ENCODE measurements at regions not wholly inside any gene's neighbourhood (a gene's known extent, or its start where the extent isn't known, plus 50 kb on each side); places are given as distances from the start of the nearest gene placed in this dataset.

DNA sequence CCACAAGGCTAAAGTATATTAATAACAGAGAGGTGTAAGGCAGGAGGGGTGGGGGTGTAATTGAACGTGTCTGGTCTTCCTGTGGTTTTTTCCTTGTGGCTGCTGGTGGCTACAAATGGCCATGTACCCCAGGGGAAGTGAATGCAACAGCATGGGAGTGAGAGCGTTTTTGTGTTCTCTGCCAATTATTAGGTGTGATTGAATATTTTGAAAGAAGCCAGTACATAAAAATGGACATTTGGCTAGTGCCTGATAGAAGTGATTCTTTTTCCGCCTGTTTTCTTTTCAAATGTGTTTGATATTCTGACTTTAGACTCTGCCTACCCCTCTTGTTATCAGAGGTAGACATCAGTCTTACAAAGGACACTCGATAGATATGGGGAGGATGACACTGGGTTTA lies 141.3 kb downstream of the PRL start:
- intact Hi-C loops (cut with micrococcal nuclease): no loop called here
- DNase-seq (no peak), ATAC-seq (ENCODE audit: low read depth) (no peak)
- peaks cover 6 to 10% of the 10 kb centered on the region in 2 donors for H3K4me1 ChIP-seq (ENCODE audit: control insufficient read depth in 2 of 2, insufficient read depth in 2 of 2, low read length in 2 of 2)
- peaks cover 11% of the 10 kb centered on the region for H3K4me1 Mint-ChIP-seq
- 6% methylated on average over 2 of the region's 4 CpGs for WGBS (ENCODE audit: insufficient coverage)
- no peak overlapping the region for H3K4me2 ChIP-seq (replicated peaks; ENCODE audit: low read depth, low read length, poor library complexity, severe bottlenecking)
- H3K9me3 ChIP-seq (ENCODE audit: control extremely low read depth in 1 of 3, control insufficient read depth in 2 of 3, insufficient read depth in 1 of 3, low read length in 2 of 3): no peaks in the 10 kb centered on the region
- H3K27me3 ChIP-seq (replicated peaks in 1 of 4; ENCODE audit: control extremely low read depth in 1 of 4, control insufficient read depth in 3 of 4, insufficient read depth in 4 of 4, low read length in 3 of 4): no peaks in the 10 kb centered on the region
- CTCF ChIA-PET: no interaction called here
- H3K36me3 ChIP-seq (replicated peaks in 1 of 2; ENCODE audit: control extremely low read depth in 1 of 2, control insufficient read depth in 1 of 2, extremely low read depth in 1 of 2, insufficient read depth in 2 of 2, low read length in 1 of 2): no peaks in the 10 kb centered on the region
- no peak overlapping the region for H3K27ac ChIP-seq (ENCODE audit: low read length in 2 of 2)
- H3K79me2 ChIP-seq (ENCODE audit: control insufficient read depth, insufficient read depth, low read length): no peaks in the 10 kb centered on the region
- POLR2A ChIA-PET: no interaction called here
- H4K20me1 ChIP-seq (ENCODE audit: control insufficient read depth, insufficient read depth, low read length, poor library complexity, severe bottlenecking): no peaks in the 10 kb centered on the region
- no peak overlapping the region for H3K27ac Mint-ChIP-seq
- no peak overlapping the region for H3K9ac ChIP-seq (ENCODE audit: low read length)
- no peaks in the 10 kb centered on the region for H3K27me3 Mint-ChIP-seq
- no peak overlapping the region for H2AFZ ChIP-seq (ENCODE audit: insufficient read depth, low read depth, low read length, poor library complexity, severe bottlenecking)
- TF ChIP-seq EZH2 (IDR thresholded peaks at IDR 0.05; ENCODE audit: borderline replicate concordance, insufficient read depth, low read depth, low read length, poor library complexity, severe bottlenecking): no peak
- TF ChIP-seq, protein P1, sequence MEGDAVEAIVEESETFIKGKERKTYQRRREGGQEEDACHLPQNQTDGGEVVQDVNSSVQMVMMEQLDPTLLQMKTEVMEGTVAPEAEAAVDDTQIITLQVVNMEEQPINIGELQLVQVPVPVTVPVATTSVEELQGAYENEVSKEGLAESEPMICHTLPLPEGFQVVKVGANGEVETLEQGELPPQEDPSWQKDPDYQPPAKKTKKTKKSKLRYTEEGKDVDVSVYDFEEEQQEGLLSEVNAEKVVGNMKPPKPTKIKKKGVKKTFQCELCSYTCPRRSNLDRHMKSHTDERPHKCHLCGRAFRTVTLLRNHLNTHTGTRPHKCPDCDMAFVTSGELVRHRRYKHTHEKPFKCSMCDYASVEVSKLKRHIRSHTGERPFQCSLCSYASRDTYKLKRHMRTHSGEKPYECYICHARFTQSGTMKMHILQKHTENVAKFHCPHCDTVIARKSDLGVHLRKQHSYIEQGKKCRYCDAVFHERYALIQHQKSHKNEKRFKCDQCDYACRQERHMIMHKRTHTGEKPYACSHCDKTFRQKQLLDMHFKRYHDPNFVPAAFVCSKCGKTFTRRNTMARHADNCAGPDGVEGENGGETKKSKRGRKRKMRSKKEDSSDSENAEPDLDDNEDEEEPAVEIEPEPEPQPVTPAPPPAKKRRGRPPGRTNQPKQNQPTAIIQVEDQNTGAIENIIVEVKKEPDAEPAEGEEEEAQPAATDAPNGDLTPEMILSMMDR (IDR thresholded peaks at IDR 0.05): no peak
- no peaks in the 10 kb centered on the region for H3K9me3 Mint-ChIP-seq (ENCODE audit: insufficient read depth)
- H3K4me3 ChIP-seq (ENCODE audit: control extremely low read depth in 1 of 5, extremely low read depth in 1 of 5, insufficient read depth in 1 of 5, low read depth in 2 of 5, low read length in 4 of 5): no peak overlapping the region
- H3K4me3 Mint-ChIP-seq: no peak overlapping the region

GRCh38 chr6:22157233-22157632 lies 139.6 kb downstream of the PRL start:
- Mint-ChIP-seq H3K4me1 (peaks cover 11% of the 10 kb centered on the region), H3K9me3 (ENCODE audit: insufficient read depth) (no peaks in the 10 kb centered on the region), H3K27ac (no peak overlapping the region), H3K4me3 (no peak overlapping the region), H3K27me3 (no peaks in the 10 kb centered on the region)
- Histone ChIP-seq H3K4me3 (ENCODE audit: control extremely low read depth in 1 of 5, extremely low read depth in 1 of 5, insufficient read depth in 1 of 5, low read depth in 2 of 5, low read length in 4 of 5) (no peak overlapping the region), H2AFZ (ENCODE audit: insufficient read depth, low read depth, low read length, poor library complexity, severe bottlenecking) (no peak overlapping the region), H3K4me2 (replicated peaks; ENCODE audit: low read depth, low read length, poor library complexity, severe bottlenecking) (no peak overlapping the region), H3K79me2 (ENCODE audit: control insufficient read depth, insufficient read depth, low read length) (no peaks in the 10 kb centered on the region), H3K27ac (ENCODE audit: low read length in 2 of 2) (no peak overlapping the region), H3K9me3 (ENCODE audit: control extremely low read depth in 1 of 3, control insufficient read depth in 2 of 3, insufficient read depth in 1 of 3, low read length in 2 of 3) (no peaks in the 10 kb centered on the region), H3K9ac (ENCODE audit: low read length) (no peak overlapping the region), H3K27me3 (replicated peaks in 1 of 4; ENCODE audit: control extremely low read depth in 1 of 4, control insufficient read depth in 3 of 4, insufficient read depth in 4 of 4, low read length in 3 of 4) (no peaks in the 10 kb centered on the region), H3K4me1 (ENCODE audit: control insufficient read depth in 2 of 2, insufficient read depth in 2 of 2, low read length in 2 of 2) (peaks cover 6 to 10% of the 10 kb centered on the region in 2 donors), H4K20me1 (ENCODE audit: control insufficient read depth, insufficient read depth, low read length, poor library complexity, severe bottlenecking) (no peaks in the 10 kb centered on the region), H3K36me3 (replicated peaks in 1 of 2; ENCODE audit: control extremely low read depth in 1 of 2, control insufficient read depth in 1 of 2, extremely low read depth in 1 of 2, insufficient read depth in 2 of 2, low read length in 1 of 2) (no peaks in the 10 kb centered on the region)
- CTCF ChIA-PET: no interaction called here
- intact Hi-C loops (cut with micrococcal nuclease): no loop called here
- no peak for TF ChIP-seq EZH2 (IDR thresholded peaks at IDR 0.05; ENCODE audit: borderline replicate concordance, insufficient read depth, low read depth, low read length, poor library complexity, severe bottlenecking)
- TF ChIP-seq, protein P1 (IDR thresholded peaks at IDR 0.05): no peak
- no peak for DNase-seq
- WGBS (ENCODE audit: insufficient coverage): no CpG with 5 or more reads among the region's 4 CpGs
- POLR2A ChIA-PET: no interaction called here
- ATAC-seq (ENCODE audit: low read depth): no peak

All from B cell (primary cell).